GM12878 (cell line): ENCODE measurements at regions not wholly inside any gene's neighbourhood (a gene's known extent, or its start where the extent isn't known, plus 50 kb on each side); places are given as distances from the start of the nearest gene placed in this dataset.

Experiments used
- ATAC-seq: fragments of 200-7000 bp; cut with Tn5 transposase; 3 replicates; pipeline ENCODE4 v1.9.1; 2020; ENCODE audit warnings: mild to moderate bottlenecking, moderate library complexity
- BruUV-seq: library from RNA; stranded (reverse); fragments of 400-500 nt; replicated peaks from 2 replicates; lab custom pipeline; 2021; lab: Mats Ljungman, UMichigan
- CTCF ChIA-PET: fragments of 300-600 bp; sonication (Branson Sonifier 250); formaldehyde crosslinking; extraction: SDS; loops from one replicate; lab custom pipeline; 2021; ENCODE audit warnings: inconsistent platforms; lab: Yijun Ruan, JAX
- POLR2A ChIA-PET: fragments of 350-600 bp; formaldehyde crosslinking; extraction: SDS; loops from one replicate; lab custom pipeline; 2021; ENCODE audit warnings: inconsistent platforms; lab: Charles Lee
- RAD21 ChIA-PET: fragments of 300-600 bp; sonication (Branson Sonifier 250); formaldehyde crosslinking; loops from one replicate; lab custom pipeline; 2023; ENCODE audit warnings: antibody characterized with exemption; ENCODE audit not compliant: unreplicated experiment; lab: Charles Lee
- SMC1A ChIA-PET: fragments of 300-600 bp; sonication (Branson Sonifier 250); formaldehyde crosslinking; loops from one replicate; lab custom pipeline; 2023; ENCODE audit not compliant: unreplicated experiment, uncharacterized antibody; lab: Charles Lee
- DNase-seq: peaks from one replicate; pipeline ENCODE4 v3.0.0-alpha.2; 2011; ENCODE audit warnings: low read depth, low spot score
- FAIRE-seq: peaks from 3 replicates; lab custom pipeline; 2011; peaks lifted over from hg19 to GRCh38; lab: Jason Lieb, UNC
- H2AFZ ChIP-seq: 2 replicates; pipeline ENCODE4 v1.6.0; 2011; ENCODE audit warnings: low read depth, low read length, control low read depth; ENCODE audit not compliant: control insufficient read depth
- H3K27ac ChIP-seq: 2 replicates; pipeline ENCODE4 v1.5.1; 2011; ENCODE audit warnings: control low read depth; ENCODE audit not compliant: control insufficient read depth, insufficient read depth
- H3K27me3 ChIP-seq, 2 experiments: replicated peaks in 1 of 2; 2 replicates each; pipeline versions ENCODE4 v1.6.0 to v1.6.1; 2011; ENCODE audit warnings: low read length in 1 of 2; ENCODE audit not compliant: control insufficient read depth in 2 of 2, insufficient read depth in 2 of 2
- H3K36me3 ChIP-seq, 2 experiments: 2 replicates each; pipeline ENCODE4 v1.5.1; 2011; ENCODE audit warnings: low read length in 1 of 2; ENCODE audit not compliant: control insufficient read depth in 2 of 2, insufficient read depth in 2 of 2
- H3K4me1 ChIP-seq: 2 replicates; pipeline ENCODE4 v1.6.1; 2011; ENCODE audit warnings: mild to moderate bottlenecking, low read length, moderate library complexity, mixed read lengths; ENCODE audit not compliant: control insufficient read depth, insufficient read depth
- H3K4me2 ChIP-seq: 2 replicates; pipeline ENCODE4 v1.6.0; 2011; ENCODE audit warnings: control low read depth; ENCODE audit not compliant: control insufficient read depth, insufficient read depth
- H3K4me3 ChIP-seq: fragments of 200-600 bp; sonication (generic); 2 replicates; pipeline ENCODE4 v1.5.1; 2016
- H3K79me2 ChIP-seq: 2 replicates; pipeline ENCODE4 v1.6.0; 2011; ENCODE audit warnings: low read length; ENCODE audit not compliant: control insufficient read depth, insufficient read depth
- H3K9ac ChIP-seq: 2 replicates; pipeline ENCODE4 v1.8.0; 2011; ENCODE audit warnings: low read length, control low read depth, mixed read lengths; ENCODE audit not compliant: control insufficient read depth, insufficient read depth
- H3K9me3 ChIP-seq: replicated peaks from 3 replicates; pipeline ENCODE4 v1.5.1; 2011; ENCODE audit warnings: mild to moderate bottlenecking, low read length; ENCODE audit not compliant: control insufficient read depth, insufficient read depth
- H4K20me1 ChIP-seq: 2 replicates; pipeline ENCODE4 v1.6.0; 2011; ENCODE audit not compliant: control insufficient read depth, insufficient read depth
- ATF2 ChIP-seq: IDR thresholded peaks from 2 replicates; pipeline ENCODE4 v1.6.1; 2012; ENCODE audit warnings: low read length, inconsistent platforms
- ATF7 ChIP-seq: fragments of 450-650 bp; IDR thresholded peaks from 2 replicates; pipeline ENCODE4 v1.6.1; 2016; ENCODE audit warnings: low read depth, mild to moderate bottlenecking
- BACH1 ChIP-seq: fragments of 450-650 bp; IDR thresholded peaks from 2 replicates; pipeline ENCODE4 v1.6.1; 2017; ENCODE audit warnings: mild to moderate bottlenecking, borderline replicate concordance
- BMI1 ChIP-seq: fragments of 450-650 bp; IDR thresholded peaks from 2 replicates; pipeline ENCODE4 v1.6.1; 2016; ENCODE audit warnings: mild to moderate bottlenecking, moderate library complexity, borderline replicate concordance
- CHD2 ChIP-seq: IDR thresholded peaks from 2 replicates; pipeline ENCODE4 v1.6.1; 2011; ENCODE audit warnings: low read depth, low read length, improper control_type of control experiment, borderline replicate concordance
- KLF5 ChIP-seq: fragments of 450-650 bp; IDR thresholded peaks from 2 replicates; pipeline ENCODE4 v1.6.1; 2014; ENCODE audit warnings: mild to moderate bottlenecking; ENCODE audit not compliant: partially characterized antibody
- MXI1 ChIP-seq: fragments of 150-350 bp; IDR thresholded peaks from 2 replicates; pipeline ENCODE4 v1.6.1; 2011; ENCODE audit warnings: low read depth, mild to moderate bottlenecking, inconsistent platforms, low read length, improper control_type of control experiment
- NFXL1 ChIP-seq: fragments of 450-650 bp; IDR thresholded peaks from 2 replicates; pipeline ENCODE4 v1.6.1; 2017; ENCODE audit warnings: antibody characterized with exemption, mild to moderate bottlenecking, borderline replicate concordance
- NR2C1 ChIP-seq: fragments of 450-650 bp; IDR thresholded peaks from 2 replicates; pipeline ENCODE4 v1.6.1; 2017; ENCODE audit warnings: antibody characterized with exemption, mild to moderate bottlenecking, moderate library complexity
- POLR2AphosphoS5 ChIP-seq: IDR thresholded peaks from 2 replicates; pipeline ENCODE4 v1.6.1; 2011; ENCODE audit warnings: mild to moderate bottlenecking, low read length, inconsistent platforms
- POU2F2 ChIP-seq: IDR thresholded peaks from 3 replicates; pipeline ENCODE4 v1.6.1; 2011; ENCODE audit warnings: low read depth, mild to moderate bottlenecking, low read length, borderline replicate concordance
- RB1 ChIP-seq: fragments of 450-650 bp; formaldehyde crosslinking; IDR thresholded peaks from 2 replicates; pipeline ENCODE4 v1.6.1; 2017; ENCODE audit warnings: mild to moderate bottlenecking, borderline replicate concordance
- SRF ChIP-seq, 2 experiments: IDR thresholded peaks; 2 replicates each; pipeline ENCODE4 v1.6.1; 2011; ENCODE audit warnings: low read depth in 2 of 2, low read length in 2 of 2, mild to moderate bottlenecking in 1 of 2, moderate library complexity in 1 of 2
- TCF7 ChIP-seq: IDR thresholded peaks from 2 replicates; pipeline ENCODE4 v1.6.1; 2014; ENCODE audit warnings: antibody characterized with exemption, borderline replicate concordance
- ZNF217 ChIP-seq: fragments of 450-650 bp; IDR thresholded peaks from 2 replicates; pipeline ENCODE4 v1.6.1; 2017; ENCODE audit warnings: antibody characterized with exemption, mild to moderate bottlenecking
- WGBS: methylation state at CpG from one replicate; pipeline ENCODE4 v1.1.6; 2016; ENCODE audit warnings: low lambda C conversion rate; ENCODE audit not compliant: insufficient replicate concordance, insufficient coverage; ENCODE audit errors: missing lambda C conversion rate; 5-methylcytosine and 5-hydroxymethylcytosine counted together
- in situ Hi-C: fragments of 300-500 bp; cut with MboI; formaldehyde crosslinking; loops from 9 replicates; pipeline ENCODE4 v1.14.3; 2018; ENCODE audit warnings: mixed read lengths
- intact Hi-C: fragments of 100-400 bp; cut with micrococcal nuclease; formaldehyde crosslinking; loops from one replicate; pipeline ENCODE4 v1.14.2; 2022; ENCODE audit not compliant: unreplicated experiment
- TF ChIP-seq, protein P1 (sequence below): fragments of 450-650 bp; IDR thresholded peaks from 2 replicates; pipeline ENCODE4 v1.6.1; 2016; ENCODE audit warnings: mild to moderate bottlenecking

- Histone ChIP-seq H3K27me3 (no peaks in the 10 kb centered on the region), H3K79me2 (no peaks in the 10 kb centered on the region), H3K4me3 (no peak overlapping the region), H4K20me1 (no peaks in the 10 kb centered on the region), H3K4me1 (no peaks in the 10 kb centered on the region), H3K9me3 (no peaks in the 10 kb centered on the region), H3K4me2 (no peak overlapping the region), H3K27ac (no peak overlapping the region), H3K9ac (no peak overlapping the region), H2AFZ (no peak overlapping the region), H3K36me3 (no peaks in the 10 kb centered on the region)
- DNase-seq (no peak), ATAC-seq (no peak), FAIRE-seq (no peak)
- intact Hi-C loops: no loop called here
- RAD21 ChIA-PET: no interaction called here
- CTCF ChIA-PET: no interaction called here
- no TSS peak for BruUV-seq
- no peak for TF ChIP-seq ZNF217
- POLR2A ChIA-PET: no interaction called here
- in situ Hi-C loops: no loop called here
- 8% methylated on average over 1 of the region's 1 CpG for WGBS
- SMC1A ChIA-PET: no interaction called here
Observed at GRCh38 chr18:68054669-68055068, 538.1 kb upstream of the DSEL start.

GRCh38 chr18:68053290-68053689, 536.8 kb upstream of the DSEL start:
- H3K36me3 ChIP-seq: no peaks in the 10 kb centered on the region
- no peaks in the 10 kb centered on the region for H4K20me1 ChIP-seq
- POLR2A ChIA-PET: no interaction called here
- CTCF ChIA-PET: no interaction called here
- H3K4me2 ChIP-seq: no peak overlapping the region
- WGBS: 2% methylated on average over 2 of the region's 2 CpGs
- FAIRE-seq (peak; percentile 7), ATAC-seq (no peak), DNase-seq (no peak)
- H3K27me3 ChIP-seq: no peaks in the 10 kb centered on the region
- H3K4me1 ChIP-seq: no peaks in the 10 kb centered on the region
- in situ Hi-C loops: no loop called here
- no peak overlapping the region for H2AFZ ChIP-seq
- intact Hi-C loops: no loop called here
- no peaks in the 10 kb centered on the region for H3K9me3 ChIP-seq
- SMC1A ChIA-PET: no interaction called here
- RAD21 ChIA-PET: no interaction called here
- H3K79me2 ChIP-seq: no peaks in the 10 kb centered on the region
- no TSS peak for BruUV-seq
- no peak overlapping the region for H3K27ac ChIP-seq
- H3K4me3 ChIP-seq: no peak overlapping the region
- no peak overlapping the region for H3K9ac ChIP-seq
- TF ChIP-seq NR2C1 (no peak), CHD2 (no peak), MXI1 (no peak), POLR2AphosphoS5 (no peak), BMI1 (no peak), NFXL1 (no peak), RB1 (no peak), TCF7 (no peak), BACH1 (no peak), ATF2 (no peak), ATF7 (no peak), KLF5 (no peak), POU2F2 (no peak), SRF (IDR thresholded peaks at IDR 0.05; ENCODE audit: low read depth in 2 of 2, low read length in 2 of 2) (no peak)
- TF ChIP-seq, protein P1, sequence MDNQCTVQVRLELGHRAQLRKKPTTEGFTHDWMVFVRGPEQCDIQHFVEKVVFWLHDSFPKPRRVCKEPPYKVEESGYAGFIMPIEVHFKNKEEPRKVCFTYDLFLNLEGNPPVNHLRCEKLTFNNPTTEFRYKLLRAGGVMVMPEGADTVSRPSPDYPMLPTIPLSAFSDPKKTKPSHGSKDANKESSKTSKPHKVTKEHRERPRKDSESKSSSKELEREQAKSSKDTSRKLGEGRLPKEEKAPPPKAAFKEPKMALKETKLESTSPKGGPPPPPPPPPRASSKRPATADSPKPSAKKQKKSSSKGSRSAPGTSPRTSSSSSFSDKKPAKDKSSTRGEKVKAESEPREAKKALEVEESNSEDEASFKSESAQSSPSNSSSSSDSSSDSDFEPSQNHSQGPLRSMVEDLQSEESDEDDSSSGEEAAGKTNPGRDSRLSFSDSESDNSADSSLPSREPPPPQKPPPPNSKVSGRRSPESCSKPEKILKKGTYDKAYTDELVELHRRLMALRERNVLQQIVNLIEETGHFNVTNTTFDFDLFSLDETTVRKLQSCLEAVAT: no peak
